HG03460 (cell line): ENCODE measurements at regions not wholly inside any gene's neighbourhood (a gene's known extent, or its start where the extent isn't known, plus 50 kb on each side); places are given as distances from the start of the nearest gene placed in this dataset.

Experiments
- ATAC-seq: cut with Tn5 transposase; IDR thresholded peaks from one replicate; pipeline ENCODE4 v1.9.1; 2021; ENCODE audit not compliant: unreplicated experiment

DNA sequence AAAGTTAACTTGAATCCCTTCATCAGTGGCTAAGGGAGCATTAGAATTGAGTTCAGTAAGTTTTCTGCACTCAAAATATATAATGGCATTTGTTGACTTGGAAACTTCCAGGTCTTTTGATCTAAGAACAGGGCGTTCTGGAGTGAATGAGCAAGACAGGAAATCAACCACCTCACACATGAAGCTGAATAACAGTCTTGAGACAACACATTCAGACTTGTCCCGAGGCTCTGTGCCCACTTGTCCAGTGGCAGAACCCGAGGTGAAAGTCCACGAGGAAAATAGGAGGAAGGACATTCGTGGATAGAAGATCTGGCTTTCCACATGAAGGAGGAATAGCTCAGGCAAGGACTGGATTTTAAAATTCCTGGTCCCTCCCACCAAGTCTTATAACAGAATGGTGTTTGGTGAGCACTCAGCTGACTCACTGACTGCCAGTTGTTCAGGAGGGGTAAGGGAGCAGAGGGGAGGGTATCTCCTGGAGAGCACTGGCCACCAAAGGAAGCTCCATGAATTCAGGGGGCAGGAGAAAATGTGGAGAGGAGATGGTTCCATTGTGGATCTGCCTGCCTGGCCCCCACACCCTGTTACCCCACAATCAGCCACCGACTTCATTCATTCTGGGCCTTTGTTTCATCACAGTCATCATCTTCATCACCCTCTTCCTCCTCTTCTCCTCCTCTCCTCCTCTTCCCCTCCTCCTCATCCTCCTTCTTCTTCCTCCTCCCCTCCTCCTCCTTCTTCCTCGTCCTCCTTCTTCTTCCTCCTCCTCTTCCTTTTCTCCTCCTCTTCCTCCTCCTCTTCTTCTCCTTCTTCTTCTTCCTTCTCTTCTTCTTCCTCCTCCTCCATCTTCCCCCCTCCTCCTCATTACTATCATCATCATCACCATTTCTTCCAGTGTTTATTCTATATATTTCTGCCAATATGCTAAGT, 620.1 kb downstream of the MED13L start:
- ATAC-seq = no peak

DNA sequence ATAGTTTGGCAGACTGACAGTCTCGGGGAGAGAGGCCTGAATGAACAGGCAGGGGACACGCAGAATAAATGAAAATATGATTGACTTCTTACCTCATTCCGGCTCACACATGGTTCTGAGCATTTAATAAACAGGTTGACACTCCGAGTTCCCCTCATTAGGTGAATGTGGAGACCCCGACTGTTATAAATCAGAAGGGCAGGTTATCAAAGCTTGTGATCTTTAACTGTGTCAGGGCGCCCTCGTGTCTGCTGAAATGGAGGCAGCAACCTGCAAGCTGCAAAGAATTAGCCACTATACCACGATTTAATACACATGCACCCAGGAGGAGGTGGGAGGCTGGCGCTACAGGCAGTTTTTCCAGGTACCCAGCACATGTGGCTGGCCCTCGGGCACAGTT, 627.5 kb downstream of the MED13L start:
- no peak for ATAC-seq

DNA sequence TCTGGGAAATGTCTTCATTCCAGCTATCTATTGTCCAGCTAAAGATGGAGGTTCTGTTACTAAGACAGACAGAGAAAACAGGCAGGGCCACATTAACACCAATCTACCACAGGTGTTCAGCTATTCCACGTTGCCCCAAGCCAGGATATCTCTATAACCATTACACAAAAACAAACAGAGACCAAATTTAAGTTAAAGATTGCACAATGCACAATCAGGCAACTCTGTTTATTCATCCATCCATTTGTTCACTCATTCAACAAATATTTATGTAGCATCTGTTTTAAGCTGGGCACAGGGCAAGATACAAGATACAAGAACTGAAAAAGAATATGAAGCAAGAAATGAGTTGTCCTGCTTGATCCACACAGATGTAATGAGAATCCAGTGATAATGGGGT, 629.0 kb downstream of the MED13L start:
- ATAC-seq = no peak

DNA sequence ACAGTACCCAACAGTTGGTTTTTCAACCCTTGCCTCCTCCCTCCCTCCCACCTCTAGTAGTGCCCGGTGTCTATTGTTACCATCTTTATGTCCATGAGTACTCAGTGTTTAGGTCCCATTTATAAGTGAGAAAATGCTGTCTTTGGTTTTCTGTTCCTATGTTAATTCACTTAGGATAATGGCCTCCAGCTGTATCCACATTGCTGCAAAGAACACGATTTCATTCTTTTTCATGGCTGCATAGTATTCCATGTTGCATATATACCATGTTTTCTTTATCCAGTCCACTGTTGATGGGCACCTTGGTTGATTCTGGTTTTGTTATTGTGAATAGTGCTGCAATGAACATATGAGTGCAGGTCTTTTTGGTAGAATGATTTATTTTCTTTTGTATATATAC, 631.3 kb downstream of the MED13L start:
- ATAC-seq = no peak

DNA sequence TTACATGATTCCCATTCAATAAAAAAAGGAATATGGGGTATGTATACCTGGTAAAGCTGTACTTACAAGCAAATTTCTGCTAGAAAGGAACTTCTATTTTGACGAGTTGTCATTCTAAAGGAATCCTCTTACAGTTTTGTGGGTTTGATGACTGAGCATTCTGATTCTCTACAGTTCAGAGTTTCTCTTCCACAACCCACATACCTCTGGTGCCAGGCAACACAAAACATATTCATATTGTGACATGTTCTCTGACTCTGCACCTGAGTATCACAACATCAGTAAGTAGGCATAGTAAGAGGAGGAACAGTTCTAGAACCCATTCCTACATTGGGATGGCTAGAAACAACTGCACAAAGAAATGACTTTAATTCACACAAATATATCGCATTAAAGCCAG, 636.6 kb downstream of the MED13L start:
- no peak for ATAC-seq

DNA sequence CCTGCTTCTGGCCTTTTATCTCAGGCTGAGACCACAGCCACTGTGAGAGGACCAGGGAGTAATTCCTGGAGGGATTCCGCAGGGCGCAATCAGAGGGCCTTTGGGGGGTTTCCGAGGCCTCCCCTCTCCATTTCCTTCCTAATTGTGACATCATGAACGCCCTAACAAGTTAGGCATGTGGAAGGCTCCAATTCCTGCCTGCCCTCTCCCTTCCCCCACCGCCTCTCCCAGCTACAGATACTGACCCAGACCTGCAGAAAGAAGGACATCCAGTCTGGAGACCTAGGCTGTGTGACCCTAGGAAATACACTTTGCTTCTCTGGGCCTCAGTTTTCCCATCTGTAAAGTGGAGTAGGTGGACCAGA, 637.9 kb downstream of the MED13L start:
- ATAC-seq = no peak

DNA sequence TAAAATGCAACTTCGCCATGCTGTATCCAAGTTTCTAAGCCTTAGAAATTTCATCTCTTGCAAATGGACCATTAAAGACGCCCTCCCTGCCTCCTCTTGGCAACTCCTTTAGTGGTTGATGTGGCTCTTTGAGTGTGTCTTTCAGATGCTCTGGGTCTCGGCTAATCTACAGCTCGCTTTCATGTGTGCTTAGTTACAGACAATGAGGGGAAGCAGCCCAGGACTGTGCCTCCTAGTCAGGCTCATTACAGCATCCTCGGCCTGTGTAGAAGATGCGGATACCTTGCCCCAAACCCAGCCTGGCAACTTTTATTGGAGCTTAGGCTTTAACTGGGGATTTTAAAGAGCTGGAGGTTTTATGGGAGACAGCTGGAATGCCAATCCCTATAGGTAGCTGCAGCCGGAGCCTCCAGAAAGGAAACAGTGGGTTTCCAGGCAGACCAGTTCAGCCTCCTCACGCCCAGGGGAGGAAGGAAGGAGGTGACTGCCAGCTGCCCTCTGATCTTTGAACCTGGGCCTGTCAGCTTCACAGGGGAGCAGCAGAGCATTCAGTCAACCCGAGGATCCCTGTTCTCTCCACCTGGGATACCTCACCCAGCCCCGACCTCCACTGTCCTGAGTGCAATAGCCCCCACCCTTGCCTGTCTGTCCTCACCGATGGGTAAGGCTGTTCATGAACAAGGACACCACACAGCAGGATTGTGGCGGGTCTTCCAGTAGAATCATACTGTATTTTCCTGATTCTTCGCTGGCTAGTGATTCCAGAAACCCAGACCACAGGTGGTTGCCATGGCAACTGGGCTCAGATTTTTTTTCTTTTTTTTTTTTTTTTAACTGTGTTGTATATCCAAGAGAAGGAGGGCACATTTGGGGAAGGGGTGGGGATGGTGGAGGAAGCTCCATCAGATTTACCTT, 638.5 kb downstream of the MED13L start:
- ATAC-seq = no peak

DNA sequence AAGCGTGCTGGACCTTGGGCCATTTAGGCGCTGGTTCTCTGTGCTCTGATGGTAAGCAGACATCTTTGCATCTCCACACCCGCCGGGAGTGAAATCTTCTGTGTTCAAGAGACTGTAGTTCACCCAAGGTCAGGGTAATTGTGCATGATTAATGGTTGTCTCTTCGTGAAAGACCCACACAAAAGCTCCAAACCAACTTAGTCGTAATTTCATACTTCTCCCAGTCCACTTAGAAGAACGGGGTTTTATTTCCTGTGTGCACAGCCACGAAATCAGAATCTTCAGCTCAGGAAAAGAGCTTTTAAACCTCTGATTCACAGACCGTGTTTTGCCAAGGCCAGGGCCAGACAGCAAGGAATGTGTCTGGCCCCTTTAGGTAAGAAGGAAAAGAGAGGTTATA, 640.9 kb downstream of the MED13L start:
- no peak for ATAC-seq

DNA sequence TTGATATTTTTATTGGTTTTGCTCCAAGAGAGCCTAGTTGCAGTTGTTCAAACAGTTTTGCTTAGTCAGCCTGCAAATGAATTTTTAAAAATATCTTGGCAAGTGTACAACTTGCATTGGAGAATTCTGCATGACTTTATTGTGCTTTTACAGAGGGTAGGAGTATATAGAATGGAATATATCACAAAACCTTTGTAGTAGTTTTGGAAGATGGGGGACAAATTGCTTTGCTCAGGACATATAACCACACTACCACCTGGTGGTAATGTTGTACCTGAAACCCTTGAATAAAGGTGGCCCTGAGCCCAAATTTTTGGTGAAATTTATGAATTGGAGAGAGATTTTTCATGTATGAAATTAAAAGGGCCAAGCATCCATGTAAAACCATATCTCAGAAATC, 645.2 kb downstream of the MED13L start:
- no peak for ATAC-seq

DNA sequence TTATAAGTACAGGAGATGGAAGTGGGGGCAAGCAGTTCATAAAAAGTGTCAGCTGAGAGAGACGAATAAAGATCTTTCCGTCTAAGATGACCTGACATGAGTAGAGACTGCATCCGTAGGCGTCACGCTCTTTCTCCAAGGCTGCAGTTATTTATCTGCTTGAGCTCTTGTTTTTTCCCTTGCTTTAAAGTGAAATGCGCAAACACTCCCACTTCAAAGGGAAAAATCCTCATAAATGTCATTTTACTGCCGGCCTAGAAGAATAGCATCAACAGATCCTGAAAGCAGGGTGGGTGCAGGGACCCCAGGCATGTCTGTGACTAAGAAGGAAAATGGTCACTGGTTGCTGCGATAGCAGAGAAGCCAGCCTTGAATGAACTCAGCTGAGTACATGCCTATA, 647.4 kb downstream of the MED13L start:
- ATAC-seq = no peak

DNA sequence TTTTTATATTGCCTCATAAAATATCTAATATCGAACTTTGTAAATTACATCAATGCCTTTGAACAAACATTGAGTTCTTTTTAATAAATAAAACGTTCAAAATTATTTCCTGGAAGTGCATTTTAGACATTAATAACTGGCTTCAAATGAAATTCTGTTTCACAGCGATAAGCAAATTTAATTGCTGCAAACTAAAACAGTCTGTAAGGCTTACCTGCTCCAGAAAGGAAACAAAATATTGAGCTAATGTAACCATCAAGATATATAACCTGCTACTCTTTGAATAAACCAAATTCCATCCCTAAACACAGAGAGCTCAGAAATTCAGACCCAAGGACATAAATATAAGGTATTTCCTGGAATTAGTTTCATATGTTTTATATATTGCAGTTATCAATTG, 651.3 kb downstream of the MED13L start:
- no peak for ATAC-seq

DNA sequence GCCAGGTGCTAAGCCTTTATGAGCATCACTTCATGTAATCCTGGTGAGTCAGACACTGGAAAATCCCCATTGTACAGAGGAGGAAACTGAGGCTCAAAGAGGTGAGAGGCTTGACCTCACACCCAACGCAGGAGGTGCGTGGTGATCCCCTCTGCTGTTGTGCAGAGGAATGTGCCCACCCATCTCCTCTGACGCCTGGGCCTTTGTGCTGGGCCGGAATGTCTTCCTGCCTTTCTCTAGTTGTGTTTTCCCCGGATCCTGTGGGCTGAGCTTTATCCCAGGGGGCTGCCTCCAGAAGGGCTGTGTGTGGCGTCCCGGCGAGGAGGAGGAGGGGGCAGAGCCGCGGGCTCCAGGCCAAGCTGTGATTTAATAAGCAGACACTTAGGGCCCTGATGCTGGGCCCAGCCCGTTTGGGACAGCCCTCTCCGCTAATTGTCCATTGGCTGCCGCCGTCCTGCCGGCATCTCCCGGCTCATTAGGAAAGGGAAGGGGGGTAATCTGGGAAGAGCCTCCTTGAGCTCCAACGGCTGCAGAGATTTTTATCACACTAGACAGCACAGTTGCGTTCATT, 653.6 kb downstream of the MED13L start:
- ATAC-seq = no peak

DNA sequence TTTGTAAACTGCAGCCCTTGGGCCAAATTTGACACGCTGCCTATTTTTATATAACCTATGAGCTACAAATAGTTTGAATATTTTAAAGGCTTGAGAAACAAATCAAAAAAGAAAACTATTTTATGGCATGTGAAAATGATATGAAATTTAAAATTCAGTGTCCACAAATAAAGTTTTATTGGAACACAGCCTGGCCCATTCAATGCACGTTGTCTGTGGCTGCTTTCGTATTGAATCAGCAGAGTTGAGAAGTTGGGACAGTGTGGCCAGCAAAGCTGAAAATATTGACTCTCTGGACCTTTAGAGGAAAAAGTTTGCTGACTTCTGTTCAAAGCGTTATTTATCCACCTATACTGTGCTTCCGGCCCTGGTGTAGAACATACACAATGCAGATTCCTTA, 654.2 kb downstream of the MED13L start:
- ATAC-seq = no peak

DNA sequence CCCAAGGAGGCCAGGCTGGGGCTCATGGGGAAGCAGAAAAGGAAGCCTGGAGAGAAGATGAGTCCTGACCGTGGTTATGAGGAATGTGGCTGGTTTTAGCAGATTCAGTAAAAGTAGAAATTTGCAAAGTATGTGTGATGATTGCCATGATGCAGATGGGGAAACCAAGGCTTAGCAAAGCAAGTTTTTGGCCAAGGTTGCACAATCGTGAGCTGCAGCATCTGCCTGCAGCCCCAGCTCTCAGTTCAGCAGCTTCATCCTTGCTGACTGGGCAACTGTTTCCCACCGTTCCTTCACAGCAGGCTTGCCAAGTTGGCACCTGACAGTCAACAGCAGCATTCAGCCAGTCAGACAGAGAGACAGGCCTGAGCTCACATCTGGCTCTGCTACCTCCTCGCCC, 656.7 kb downstream of the MED13L start:
- ATAC-seq = no peak

DNA sequence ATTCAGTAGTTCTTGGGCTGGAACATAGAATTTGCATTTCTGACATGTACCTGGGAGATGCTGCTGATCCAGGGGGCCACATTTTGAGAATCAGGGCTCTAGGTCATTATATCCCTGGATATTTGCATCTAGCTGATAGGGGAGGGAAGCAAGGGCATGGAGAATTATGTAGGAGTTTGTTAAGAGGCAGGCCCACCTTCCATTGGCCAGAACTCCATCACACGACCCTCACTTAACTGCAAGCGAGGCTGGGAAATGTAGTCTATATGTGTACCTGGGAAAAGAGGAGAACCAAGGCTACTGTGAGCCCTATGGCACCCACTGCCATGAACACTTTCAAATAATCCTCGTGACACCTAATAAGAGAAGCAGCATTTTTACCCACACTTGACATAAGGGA, 657.6 kb downstream of the MED13L start:
- ATAC-seq = no peak

DNA sequence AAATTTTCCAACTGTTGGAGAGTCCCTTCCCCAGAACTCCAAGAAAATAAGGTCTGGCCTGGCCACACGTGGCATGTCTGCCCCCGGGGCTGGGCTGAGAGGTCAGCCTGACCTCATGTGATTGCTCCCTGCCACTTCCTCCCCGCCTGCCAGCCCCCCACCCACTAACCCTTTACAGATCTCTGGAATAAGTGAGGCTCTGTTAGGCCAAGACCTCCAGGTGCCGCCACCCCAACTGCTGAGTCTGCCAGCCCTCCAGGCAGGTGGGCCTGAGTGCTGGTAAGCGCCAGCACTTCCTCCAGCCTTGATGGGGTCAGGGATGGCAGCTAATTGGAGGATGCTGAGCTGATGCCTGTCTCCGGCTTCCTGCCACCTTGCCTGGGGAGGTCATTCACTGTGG, 658.4 kb downstream of the MED13L start:
- ATAC-seq = no peak

DNA sequence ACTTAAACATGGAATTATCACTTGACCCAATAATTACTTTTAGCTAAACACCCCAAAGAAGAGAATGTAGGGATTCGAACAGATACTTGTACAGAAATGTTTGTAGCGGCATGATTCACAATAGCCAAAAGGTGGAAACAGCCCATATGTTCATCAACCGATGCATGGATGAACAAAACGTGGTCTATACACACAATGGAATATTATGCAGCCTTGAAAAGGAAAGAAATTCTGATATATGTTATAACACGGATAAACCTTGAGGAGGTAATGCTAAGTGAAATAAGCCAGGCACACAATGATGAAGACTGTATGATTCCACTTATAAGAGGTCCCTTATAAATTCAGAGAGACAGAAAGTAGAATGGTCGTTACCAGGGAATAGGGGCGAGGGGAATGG, 659.4 kb downstream of the MED13L start:
- ATAC-seq = no peak

DNA sequence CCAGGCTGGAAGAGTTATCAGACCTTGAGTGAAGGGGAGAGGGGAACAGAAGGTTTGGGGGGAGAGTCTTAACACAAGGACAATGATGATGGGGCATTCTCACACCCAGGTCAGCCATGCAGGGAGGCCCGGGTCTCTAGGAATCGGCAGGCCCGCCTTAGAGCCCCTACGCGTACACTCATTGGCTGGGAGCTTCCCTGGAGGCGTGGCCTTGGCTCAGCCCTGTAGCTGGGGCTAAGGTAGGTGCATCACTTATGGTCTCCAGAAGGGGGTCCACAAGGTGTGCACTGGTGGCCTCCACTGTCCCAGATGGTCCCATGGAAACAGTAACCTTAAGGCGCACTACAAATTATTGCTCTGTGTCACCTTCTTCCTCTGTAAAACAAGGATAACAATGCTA, 660.1 kb downstream of the MED13L start:
- no peak for ATAC-seq

DNA sequence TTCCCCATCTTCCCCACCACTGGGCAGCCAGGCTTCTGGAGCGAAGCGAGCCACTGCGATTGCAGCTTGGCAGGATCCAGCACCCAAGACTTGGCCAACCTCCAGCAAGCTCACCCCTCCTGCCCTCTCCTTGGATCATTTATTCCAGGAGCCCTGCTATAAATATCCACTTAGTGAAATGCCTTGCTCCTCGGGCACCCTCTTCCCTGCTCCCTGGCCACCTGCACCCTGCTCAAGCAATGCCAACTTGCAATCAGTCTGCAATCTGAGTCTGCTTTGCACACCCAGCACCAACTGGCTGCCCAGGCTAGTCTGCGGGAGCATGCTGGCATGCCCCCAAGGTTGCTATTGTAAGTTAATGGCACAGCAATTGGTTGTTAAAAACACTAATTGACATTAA, 666.0 kb downstream of the MED13L start:
- ATAC-seq = no peak

DNA sequence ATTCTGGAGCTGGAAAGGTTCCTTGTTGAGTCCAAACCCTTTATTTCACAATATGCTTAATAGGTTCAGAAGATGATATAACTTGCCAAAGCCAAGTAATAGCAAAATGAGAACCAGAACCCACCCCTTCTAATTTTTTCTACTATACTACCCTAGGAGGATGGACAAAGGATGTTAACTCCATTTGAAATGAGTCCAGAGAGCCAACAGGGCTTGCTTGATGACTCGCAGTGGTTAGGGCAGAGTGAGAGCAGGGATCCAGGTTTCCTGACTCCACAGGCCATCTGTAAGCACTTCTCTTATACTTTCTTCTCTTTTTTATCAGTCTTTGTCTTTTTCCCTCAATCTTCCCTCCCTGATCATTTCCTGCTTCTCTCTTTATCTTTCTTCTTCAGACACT, 668.1 kb downstream of the MED13L start:
- no peak for ATAC-seq

DNA sequence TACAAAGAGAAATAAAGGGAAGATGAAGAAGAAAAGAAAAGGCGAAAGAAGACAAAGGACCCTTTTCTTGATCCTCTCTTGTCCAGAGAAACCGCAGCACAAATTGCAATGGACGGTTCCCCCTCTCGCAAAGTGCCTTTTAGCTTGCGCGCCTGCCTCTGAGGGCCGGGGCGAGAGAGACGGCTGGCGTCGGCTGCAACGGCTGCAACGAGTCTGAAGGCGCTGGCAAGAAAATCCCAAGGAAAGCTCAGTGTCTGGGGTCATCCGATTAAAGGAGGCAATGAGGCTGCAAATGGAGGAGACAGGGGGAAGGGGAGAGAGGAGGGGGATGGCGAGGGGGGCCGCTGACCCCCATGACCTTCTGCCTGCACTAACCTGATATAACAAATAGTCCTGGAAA, 671.5 kb downstream of the MED13L start:
- no peak for ATAC-seq
